SU-DHL-6 (cell line): ENCODE measurements at regions not wholly inside any gene's neighbourhood (a gene's known extent, or its start where the extent isn't known, plus 50 kb on each side); places are given as distances from the start of the nearest gene placed in this dataset.

ENCODE experiments used
- EZH2phosphoT487 ChIP-seq: fragments of 200-600 bp; sonication (generic), shearing (Covaris generic); conservative IDR thresholded peaks from 2 replicates; pipeline ENCODE4 v1.6.1; 2018; ENCODE audit warnings: mild to moderate bottlenecking, antibody characterized with exemption, low read length, moderate library complexity, mixed read lengths
- TF ChIP-seq, protein P1 (sequence below): fragments of 200-600 bp; sonication (generic); IDR thresholded peaks from one replicate; pipeline ENCODE4 v1.5.1; 2017; ENCODE audit warnings: antibody characterized with exemption, mild to moderate bottlenecking, low read length, moderate library complexity; ENCODE audit not compliant: insufficient read depth, poor library complexity, severe bottlenecking

- TF ChIP-seq, protein P1, sequence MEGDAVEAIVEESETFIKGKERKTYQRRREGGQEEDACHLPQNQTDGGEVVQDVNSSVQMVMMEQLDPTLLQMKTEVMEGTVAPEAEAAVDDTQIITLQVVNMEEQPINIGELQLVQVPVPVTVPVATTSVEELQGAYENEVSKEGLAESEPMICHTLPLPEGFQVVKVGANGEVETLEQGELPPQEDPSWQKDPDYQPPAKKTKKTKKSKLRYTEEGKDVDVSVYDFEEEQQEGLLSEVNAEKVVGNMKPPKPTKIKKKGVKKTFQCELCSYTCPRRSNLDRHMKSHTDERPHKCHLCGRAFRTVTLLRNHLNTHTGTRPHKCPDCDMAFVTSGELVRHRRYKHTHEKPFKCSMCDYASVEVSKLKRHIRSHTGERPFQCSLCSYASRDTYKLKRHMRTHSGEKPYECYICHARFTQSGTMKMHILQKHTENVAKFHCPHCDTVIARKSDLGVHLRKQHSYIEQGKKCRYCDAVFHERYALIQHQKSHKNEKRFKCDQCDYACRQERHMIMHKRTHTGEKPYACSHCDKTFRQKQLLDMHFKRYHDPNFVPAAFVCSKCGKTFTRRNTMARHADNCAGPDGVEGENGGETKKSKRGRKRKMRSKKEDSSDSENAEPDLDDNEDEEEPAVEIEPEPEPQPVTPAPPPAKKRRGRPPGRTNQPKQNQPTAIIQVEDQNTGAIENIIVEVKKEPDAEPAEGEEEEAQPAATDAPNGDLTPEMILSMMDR, result no peak
- no peak for TF ChIP-seq EZH2phosphoT487
These were observed 1361.9 kb downstream of the UQCRFS1 start for GRCh38 chr19:27851002-27851481.
